ENCODE measurements at regions not wholly inside any gene's neighbourhood (a gene's known extent, or its start where the extent isn't known, plus 50 kb on each side); places are given as distances from the start of the nearest gene placed in this dataset.

DNA sequence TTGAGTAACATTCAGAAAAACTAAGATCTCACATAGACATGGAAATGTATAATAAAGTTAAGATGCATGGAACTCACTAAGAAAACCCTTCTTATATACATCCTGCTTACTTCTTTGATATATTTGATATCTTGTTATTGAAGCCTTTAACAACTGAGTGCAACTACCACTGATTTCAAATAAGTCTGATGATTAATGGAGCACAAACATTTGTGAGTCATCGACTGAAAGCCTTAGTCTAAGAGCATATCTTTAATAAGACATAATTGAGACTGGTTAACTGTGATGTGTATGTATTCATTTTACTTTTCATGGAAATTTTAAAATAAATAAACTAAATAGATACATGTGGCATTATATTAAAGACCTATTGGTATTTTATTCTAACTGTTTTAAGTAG, 740.5 kb downstream of the EPHA3 start:
- H3K4me2 ChIP-seq (ENCODE audit: insufficient read depth, low read length) = no peak overlapping the region
- H3K79me2 ChIP-seq (ENCODE audit: control insufficient read depth, insufficient read depth, low read length) = no peaks in the 10 kb centered on the region
- 0% methylated on average over 1 of the region's 1 CpG for WGBS (ENCODE audit: insufficient coverage, low coverage, missing lambda C conversion rate)
- FAIRE-seq (no peak), DNase-seq (ENCODE audit: extremely low read depth in 1 of 4, low spot score in 3 of 4) (no peak), ATAC-seq (no peak)
- ChIA-PET POLR2A (no interaction called here), CTCF (ENCODE audit: low intra/inter-chr PET ratio) (no interaction called here)
- no peaks in the 10 kb centered on the region for H3K9me1 ChIP-seq (ENCODE audit: control insufficient read depth, insufficient read depth, low read length)
- in situ Hi-C loops (cut with MboI) = no loop called here
- no peak overlapping the region for H3K9ac ChIP-seq (ENCODE audit: insufficient read depth in 1 of 2, low read depth in 2 of 2, low read length in 2 of 2)
- intact Hi-C loops (cut with micrococcal nuclease) = no loop called here
- no peak overlapping the region for H3K27ac ChIP-seq (ENCODE audit: extremely low read depth, low read depth, low read length)
- no TSS peak for BruUV-seq (replicated peaks)
- H3K36me3 ChIP-seq (ENCODE audit: control insufficient read depth, insufficient read depth, low read length) = no peaks in the 10 kb centered on the region
- no peak overlapping the region for H2AFZ ChIP-seq (ENCODE audit: low read depth, low read length)
- H3K4me1 ChIP-seq (replicated peaks in 1 of 2; ENCODE audit: control insufficient read depth in 2 of 2, insufficient read depth in 2 of 2, low read length in 2 of 2) = no peaks in the 10 kb centered on the region
- H4K20me1 ChIP-seq (replicated peaks; ENCODE audit: control insufficient read depth, insufficient read depth, low read length) = no peaks in the 10 kb centered on the region
- no peaks in the 10 kb centered on the region for H3K27me3 ChIP-seq (ENCODE audit: control insufficient read depth in 2 of 2, insufficient read depth in 2 of 2, low read length in 2 of 2)
- H3K9me3 ChIP-seq (replicated peaks; ENCODE audit: control insufficient read depth, insufficient read depth, low read depth, low read length) = no peaks in the 10 kb centered on the region
- H3K4me3 ChIP-seq = no peak overlapping the region
- TF ChIP-seq HMGN3 (IDR thresholded peaks at IDR 0.05; ENCODE audit: borderline replicate concordance, extremely low read depth, insufficient read length, low read depth, low read length) = no peak
- TF ChIP-seq WHSC1 (IDR thresholded peaks at IDR 0.05; ENCODE audit: low read length) = no peak
- TF ChIP-seq TCF7L2 (IDR thresholded peaks at IDR 0.05; ENCODE audit: low read depth, low read length) = no peak
- TF ChIP-seq SMARCC2 (IDR thresholded peaks at IDR 0.05; ENCODE audit: low read depth) = no peak
- TF ChIP-seq FOS (IDR thresholded peaks at IDR 0.05; ENCODE audit: extremely low read depth, insufficient read length) = no peak
- no peak for TF ChIP-seq FOXJ2 (tag; IDR thresholded peaks at IDR 0.05)
- TF ChIP-seq SUPT5H (IDR thresholded peaks at IDR 0.05) = no peak
- TF ChIP-seq, protein P1, sequence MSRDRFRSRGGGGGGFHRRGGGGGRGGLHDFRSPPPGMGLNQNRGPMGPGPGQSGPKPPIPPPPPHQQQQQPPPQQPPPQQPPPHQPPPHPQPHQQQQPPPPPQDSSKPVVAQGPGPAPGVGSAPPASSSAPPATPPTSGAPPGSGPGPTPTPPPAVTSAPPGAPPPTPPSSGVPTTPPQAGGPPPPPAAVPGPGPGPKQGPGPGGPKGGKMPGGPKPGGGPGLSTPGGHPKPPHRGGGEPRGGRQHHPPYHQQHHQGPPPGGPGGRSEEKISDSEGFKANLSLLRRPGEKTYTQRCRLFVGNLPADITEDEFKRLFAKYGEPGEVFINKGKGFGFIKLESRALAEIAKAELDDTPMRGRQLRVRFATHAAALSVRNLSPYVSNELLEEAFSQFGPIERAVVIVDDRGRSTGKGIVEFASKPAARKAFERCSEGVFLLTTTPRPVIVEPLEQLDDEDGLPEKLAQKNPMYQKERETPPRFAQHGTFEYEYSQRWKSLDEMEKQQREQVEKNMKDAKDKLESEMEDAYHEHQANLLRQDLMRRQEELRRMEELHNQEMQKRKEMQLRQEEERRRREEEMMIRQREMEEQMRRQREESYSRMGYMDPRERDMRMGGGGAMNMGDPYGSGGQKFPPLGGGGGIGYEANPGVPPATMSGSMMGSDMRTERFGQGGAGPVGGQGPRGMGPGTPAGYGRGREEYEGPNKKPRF (IDR thresholded peaks at IDR 0.05; ENCODE audit: low read depth, low read length) = no peak
- no peak for TF ChIP-seq CEBPB (tag; IDR thresholded peaks at IDR 0.05)
- TF ChIP-seq BRD9 (IDR thresholded peaks at IDR 0.05; ENCODE audit: low read depth, partially characterized antibody) = no peak
- no peak for TF ChIP-seq NFYB (IDR thresholded peaks at IDR 0.05; ENCODE audit: extremely low read depth, insufficient read length)
- TF ChIP-seq NR3C1 (CRISPR knock-in tag; IDR thresholded peaks at IDR 0.05) = no peak
- no peak for TF ChIP-seq ZNF253 (CRISPR knock-in tag; conservative IDR thresholded peaks at IDR 0.05)
- no peak for TF ChIP-seq NR4A1 (CRISPR knock-in tag; IDR thresholded peaks at IDR 0.05)
- no peak for TF ChIP-seq NR4A1 (tag; IDR thresholded peaks at IDR 0.05)
- TF ChIP-seq HCFC1 (IDR thresholded peaks at IDR 0.05; ENCODE audit: low read depth, low read length) = no peak
- TF ChIP-seq ARID2 (IDR thresholded peaks at IDR 0.05) = no peak
- no peak for TF ChIP-seq ZNF395 (CRISPR knock-in tag; IDR thresholded peaks at IDR 0.05)
